SU-DHL-6 (cell line): ENCODE measurements at regions not wholly inside any gene's neighbourhood (a gene's known extent, or its start where the extent isn't known, plus 50 kb on each side); places are given as distances from the start of the nearest gene placed in this dataset.

Experiments
- CTCF ChIP-seq: fragments of 200-600 bp; sonication (generic); IDR thresholded peaks from one replicate; pipeline ENCODE4 v1.5.1; 2017; ENCODE audit warnings: antibody characterized with exemption, mild to moderate bottlenecking, low read length, moderate library complexity; ENCODE audit not compliant: insufficient read depth, poor library complexity, severe bottlenecking
- EZH2phosphoT487 ChIP-seq: fragments of 200-600 bp; sonication (generic), shearing (Covaris generic); conservative IDR thresholded peaks from 2 replicates; pipeline ENCODE4 v1.6.1; 2018; ENCODE audit warnings: mild to moderate bottlenecking, antibody characterized with exemption, low read length, moderate library complexity, mixed read lengths

- TF ChIP-seq CTCF (no peak), EZH2phosphoT487 (no peak)
Measured at GRCh38 chr21:35159881-35160280, 110.8 kb upstream of the RUNX1 start.
